ENCODE measurements at regions not wholly inside any gene's neighbourhood (a gene's known extent, or its start where the extent isn't known, plus 50 kb on each side); places are given as distances from the start of the nearest gene placed in this dataset.
"Not testable (repeated sequence)": the region's sequence is repeated elsewhere in the genome, so short reads cannot be mapped to it uniquely, and the experiment has no call there.

- not testable (repeated sequence) for TF ChIP-seq EZH2 (IDR thresholded peaks at IDR 0.05; ENCODE audit: borderline replicate concordance, low read length); CTCF (conservative IDR thresholded peaks at IDR 0.05 in 1 of 2, IDR thresholded peaks at IDR 0.05 in 1 of 2; ENCODE audit: extremely low read depth in 1 of 2, insufficient read depth in 1 of 2, low read depth in 1 of 2, low read length in 2 of 2)
Measured at GRCh38 chr15:85258559-85259209, 121.7 kb upstream of the AKAP13 start.
